ENCODE measurements at regions not wholly inside any gene's neighbourhood (a gene's known extent, or its start where the extent isn't known, plus 50 kb on each side); places are given as distances from the start of the nearest gene placed in this dataset.

- 100% methylated on average over 1 of the region's 1 CpG; no CpG with 5 or more reads in 1 of the 2 experiments for WGBS, 2 experiments (ENCODE audit: insufficient coverage in 1 of 2, insufficient read length in 1 of 2)
- H3K27me3 Mint-ChIP-seq (ENCODE audit: insufficient read depth), result no peaks in the 10 kb centered on the region
- no peak for DNase-seq
- Histone ChIP-seq H3K27me3 (ENCODE audit: control insufficient read depth, insufficient read depth, low read length, poor library complexity, severe bottlenecking) (no peaks in the 10 kb centered on the region), H3K4me1 (ENCODE audit: control insufficient read depth, insufficient read depth, low read length) (no peaks in the 10 kb centered on the region), H3K27ac (ENCODE audit: low read depth, low read length) (no peak overlapping the region), H3K36me3 (ENCODE audit: control insufficient read depth, insufficient read depth, low read length) (no peaks in the 10 kb centered on the region), H3K4me3 (ENCODE audit: low read length) (no peak overlapping the region), H3K9me3 (ENCODE audit: control insufficient read depth, low read length) (no peaks in the 10 kb centered on the region), H3K9ac (ENCODE audit: extremely low read depth, low read length, poor library complexity, severe bottlenecking) (no peak overlapping the region)
- no peaks in the 10 kb centered on the region for H3K36me3 Mint-ChIP-seq (ENCODE audit: low read depth)
- H3K9me3 Mint-ChIP-seq, result no peaks in the 10 kb centered on the region
- no peak overlapping the region for H3K4me3 Mint-ChIP-seq
- no peak overlapping the region for H3K27ac Mint-ChIP-seq
- TF ChIP-seq CTCF (conservative IDR thresholded peaks at IDR 0.05), result no peak
- H3K4me1 Mint-ChIP-seq, result peaks cover 1% of the 10 kb centered on the region
Observed at GRCh38 chr5:69029292-69029691, 64.5 kb upstream of the SLC30A5 start.

GRCh38 chr5:69030358-69031062, 63.3 kb upstream of the SLC30A5 start:
- H3K27me3 ChIP-seq (ENCODE audit: control insufficient read depth, insufficient read depth, low read length, poor library complexity, severe bottlenecking), result no peaks in the 10 kb centered on the region
- Mint-ChIP-seq H3K4me1 (peaks cover 1% of the 10 kb centered on the region), H3K36me3 (ENCODE audit: low read depth) (no peaks in the 10 kb centered on the region), H3K27ac (no peak overlapping the region), H3K4me3 (no peak overlapping the region), H3K27me3 (ENCODE audit: insufficient read depth) (no peaks in the 10 kb centered on the region), H3K9me3 (no peaks in the 10 kb centered on the region)
- TF ChIP-seq CTCF (conservative IDR thresholded peaks at IDR 0.05), result no peak
- WGBS, 2 experiments (ENCODE audit: insufficient coverage in 1 of 2, insufficient read length in 1 of 2), result 90 to 91% methylated on average over 2 to 5 of the region's 5 CpGs
- no peaks in the 10 kb centered on the region for H3K36me3 ChIP-seq (ENCODE audit: control insufficient read depth, insufficient read depth, low read length)
- no peak for DNase-seq
- no peaks in the 10 kb centered on the region for H3K9me3 ChIP-seq (ENCODE audit: control insufficient read depth, low read length)
- no peak overlapping the region for H3K9ac ChIP-seq (ENCODE audit: extremely low read depth, low read length, poor library complexity, severe bottlenecking)
- H3K4me1 ChIP-seq (ENCODE audit: control insufficient read depth, insufficient read depth, low read length), result no peaks in the 10 kb centered on the region
- H3K4me3 ChIP-seq (ENCODE audit: low read length), result no peak overlapping the region
- H3K27ac ChIP-seq (ENCODE audit: low read depth, low read length), result no peak overlapping the region

- no peaks in the 10 kb centered on the region for H3K36me3 Mint-ChIP-seq (ENCODE audit: low read depth)
- H3K9ac ChIP-seq (ENCODE audit: extremely low read depth, low read length, poor library complexity, severe bottlenecking), result no peak overlapping the region
- no peak overlapping the region for H3K27ac Mint-ChIP-seq
- H3K36me3 ChIP-seq (ENCODE audit: control insufficient read depth, insufficient read depth, low read length), result no peaks in the 10 kb centered on the region
- TF ChIP-seq CTCF (conservative IDR thresholded peaks at IDR 0.05), result peak; percentile 53
- H3K4me3 ChIP-seq (ENCODE audit: low read length), result no peak overlapping the region
- no peak overlapping the region for H3K27ac ChIP-seq (ENCODE audit: low read depth, low read length)
- H3K4me1 ChIP-seq (ENCODE audit: control insufficient read depth, insufficient read depth, low read length), result no peaks in the 10 kb centered on the region
- no peak overlapping the region for H3K4me3 Mint-ChIP-seq
- no peaks in the 10 kb centered on the region for H3K27me3 ChIP-seq (ENCODE audit: control insufficient read depth, insufficient read depth, low read length, poor library complexity, severe bottlenecking)
- H3K4me1 Mint-ChIP-seq, result peaks cover 1% of the 10 kb centered on the region
- WGBS, 2 experiments (ENCODE audit: insufficient coverage in 1 of 2, insufficient read length in 1 of 2), result 88 to 92% methylated on average over 3 of the region's 3 CpGs
- no peaks in the 10 kb centered on the region for H3K9me3 Mint-ChIP-seq
- H3K9me3 ChIP-seq (ENCODE audit: control insufficient read depth, low read length), result no peaks in the 10 kb centered on the region
- peaks cover 3% of the 10 kb centered on the region for H3K27me3 Mint-ChIP-seq (ENCODE audit: insufficient read depth)
- DNase-seq, result no peak
Observed at GRCh38 chr5:69032009-69032408, 61.8 kb upstream of the SLC30A5 start.
